CD14-positive monocyte (primary cell): ENCODE measurements at regions not wholly inside any gene's neighbourhood (a gene's known extent, or its start where the extent isn't known, plus 50 kb on each side); places are given as distances from the start of the nearest gene placed in this dataset.

Experiments used
- DNase-seq, 3 donors: peaks; one replicate each; pipeline ENCODE4 v3.0.0-alpha.2; 2011 to 2022
- H2AFZ ChIP-seq: 2 replicates; pipeline ENCODE4 v1.6.0; 2012; ENCODE audit warnings: mild to moderate bottlenecking, low read depth, low read length, inconsistent platforms; ENCODE audit not compliant: insufficient read depth, poor library complexity, severe bottlenecking
- H3K27ac ChIP-seq, 2 donors: 1 replicate in 1 of 2; 2 replicates in 1 of 2; pipeline ENCODE4 v1.5.1; 2012 to 2013; ENCODE audit warnings: low read length in 2 of 2, control low read depth in 1 of 2, inconsistent platforms in 1 of 2, low read depth in 1 of 2, mild to moderate bottlenecking in 1 of 2
- H3K27me3 ChIP-seq, 2 donors: one replicate each; pipeline versions ENCODE4 v1.6.0 to v1.6.1; 2011 to 2013; ENCODE audit warnings: low read length in 2 of 2; ENCODE audit not compliant: control insufficient read depth in 2 of 2, insufficient read depth in 2 of 2
- H3K36me3 ChIP-seq, 2 donors: replicated peaks in 1 of 2; 1 replicate in 1 of 2; 2 replicates in 1 of 2; pipeline versions ENCODE4 v1.5.1 to v1.6.1; 2012 to 2013; ENCODE audit warnings: low read length in 2 of 2, control low read depth in 1 of 2, inconsistent platforms in 1 of 2, mild to moderate bottlenecking in 1 of 2; ENCODE audit not compliant: insufficient read depth in 2 of 2, control insufficient read depth in 1 of 2
- H3K4me1 ChIP-seq, 2 donors: 1 replicate in 1 of 2; 2 replicates in 1 of 2; pipeline versions ENCODE4 v1.5.1 to v1.6.1; 2012 to 2013; ENCODE audit warnings: low read length in 2 of 2, control low read depth in 1 of 2, inconsistent platforms in 1 of 2, mild to moderate bottlenecking in 1 of 2, moderate library complexity in 1 of 2; ENCODE audit not compliant: insufficient read depth in 2 of 2, control insufficient read depth in 1 of 2
- H3K4me2 ChIP-seq: replicated peaks from 2 replicates; pipeline ENCODE3; 2012; ENCODE audit warnings: low read length, moderate library complexity, mild to moderate bottlenecking; ENCODE audit not compliant: poor library complexity, severe bottlenecking; ENCODE audit errors: extremely low read depth
- H3K4me3 ChIP-seq, 3 experiments: fragments of 200-600 bp in 1 of 3; sonication (generic) in 1 of 3; replicated peaks in 1 of 3; 1 replicate in 2 of 3; 2 replicates in 1 of 3; pipeline ENCODE4 v1.5.1; 2011 to 2013; ENCODE audit warnings: low read length in 3 of 3, mild to moderate bottlenecking in 3 of 3, control low read depth in 2 of 3, low read depth in 2 of 3, inconsistent platforms in 1 of 3, moderate library complexity in 1 of 3
- H3K79me2 ChIP-seq: 2 replicates; pipeline ENCODE4 v1.6.0; 2012; ENCODE audit warnings: mild to moderate bottlenecking, control low read depth, inconsistent platforms, low read length, moderate library complexity; ENCODE audit not compliant: insufficient read depth
- H3K9ac ChIP-seq: 2 replicates; pipeline ENCODE4 v1.6.0; 2017; ENCODE audit warnings: low read length, mild to moderate bottlenecking; ENCODE audit not compliant: insufficient read depth, poor library complexity, severe bottlenecking
- H3K9me3 ChIP-seq, 2 donors: replicated peaks in 1 of 2; 1 replicate in 1 of 2; 2 replicates in 1 of 2; pipeline versions ENCODE4 v1.5.1 to v1.6.1; 2012 to 2013; ENCODE audit warnings: low read length in 2 of 2, control low read depth in 1 of 2; ENCODE audit not compliant: control insufficient read depth in 1 of 2, insufficient read depth in 1 of 2
- H4K20me1 ChIP-seq: 2 replicates; pipeline ENCODE4 v1.6.0; 2012; ENCODE audit warnings: mild to moderate bottlenecking, low read length, control low read depth, moderate library complexity; ENCODE audit not compliant: insufficient read depth
- H3K27ac Mint-ChIP-seq, 7 donors: one replicate each; pipeline ENCODE4 v1.8.0; 2020; ENCODE audit warnings: mild to moderate bottlenecking in 7 of 7, mixed read lengths in 7 of 7, moderate library complexity in 6 of 7, inconsistent platforms in 2 of 7
- H3K27me3 Mint-ChIP-seq, 3 donors: one replicate each; pipeline ENCODE4 v1.8.0; 2021 to 2022; ENCODE audit warnings: low read depth in 3 of 3, mild to moderate bottlenecking in 3 of 3, mixed read lengths in 3 of 3, moderate library complexity in 3 of 3, inconsistent platforms in 1 of 3
- H3K36me3 Mint-ChIP-seq, 2 donors: one replicate each; pipeline ENCODE4 v1.8.0; 2020; ENCODE audit warnings: mixed read lengths in 2 of 2, inconsistent platforms in 1 of 2, mild to moderate bottlenecking in 1 of 2
- H3K4me1 Mint-ChIP-seq: one replicate; pipeline ENCODE4 v1.8.0; 2020; ENCODE audit warnings: mild to moderate bottlenecking, mixed read lengths
- H3K4me3 Mint-ChIP-seq, 2 donors: one replicate each; pipeline ENCODE4 v1.8.0; 2020; ENCODE audit warnings: mild to moderate bottlenecking in 2 of 2, mixed read lengths in 2 of 2, moderate library complexity in 1 of 2
- H3K9me3 Mint-ChIP-seq, 7 donors: one replicate each; pipeline ENCODE4 v1.8.0; 2020 to 2022; ENCODE audit warnings: mixed read lengths in 7 of 7, mild to moderate bottlenecking in 6 of 7, moderate library complexity in 6 of 7, inconsistent platforms in 2 of 7
- CTCF ChIP-seq: fragments of 200-600 bp; IDR thresholded peaks from one replicate; pipeline ENCODE4 v1.8.0; 2022; ENCODE audit warnings: antibody characterized with exemption, mild to moderate bottlenecking
- WGBS: methylation state at CpG from one replicate; pipeline ENCODE4 v1.1.5; 2013; ENCODE audit warnings: missing lambda C conversion rate; ENCODE audit not compliant: insufficient coverage; 5-methylcytosine and 5-hydroxymethylcytosine counted together
- intact Hi-C, 2 donors: fragments of 100-400 bp; cut with micrococcal nuclease; formaldehyde crosslinking; loops; one replicate each; pipeline versions ENCODE4 v1.15.0 to v1.15.1; 2023

- intact Hi-C loops: no loop called here
- no peak overlapping the region for H2AFZ ChIP-seq
- no peak overlapping the region for H3K27ac ChIP-seq
- Mint-ChIP-seq H3K27me3 (peaks cover 13 to 21% (median 15%) of the 10 kb centered on the region in 3 donors), H3K4me3 (no peak overlapping the region), H3K9me3 (no peaks in the 10 kb centered on the region), H3K27ac (no peak overlapping the region), H3K4me1 (peaks cover 3% of the 10 kb centered on the region), H3K36me3 (no peaks in the 10 kb centered on the region)
- peaks cover 0 to 4% of the 10 kb centered on the region in 2 donors for H3K27me3 ChIP-seq
- no peaks in the 10 kb centered on the region for H3K4me1 ChIP-seq
- TF ChIP-seq CTCF: no peak
- H3K4me2 ChIP-seq: no peak overlapping the region
- DNase-seq: no peak
- WGBS: 87% methylated on average over 4 of the region's 11 CpGs
- no peak overlapping the region for H3K4me3 ChIP-seq
- H3K36me3 ChIP-seq: no peaks in the 10 kb centered on the region
- no peaks in the 10 kb centered on the region for H4K20me1 ChIP-seq
- no peaks in the 10 kb centered on the region for H3K79me2 ChIP-seq
- H3K9me3 ChIP-seq: no peaks in the 10 kb centered on the region
- no peak overlapping the region for H3K9ac ChIP-seq
These were observed 137.7 kb upstream of the NKX1-1 start for GRCh38 chr4:1543976-1544375.

- no peak for DNase-seq
- Mint-ChIP-seq H3K27ac (no peak overlapping the region), H3K4me1 (peaks cover 1% of the 10 kb centered on the region), H3K36me3 (no peaks in the 10 kb centered on the region), H3K9me3 (no peaks in the 10 kb centered on the region), H3K4me3 (no peak overlapping the region), H3K27me3 (peaks cover 11 to 17% (median 13%) of the 10 kb centered on the region in 3 donors)
- Histone ChIP-seq H3K27me3 (peaks cover 0 to 3% of the 10 kb centered on the region in 2 donors), H3K4me1 (no peaks in the 10 kb centered on the region), H3K27ac (no peak overlapping the region), H3K36me3 (no peaks in the 10 kb centered on the region), H3K9me3 (no peaks in the 10 kb centered on the region), H3K4me3 (no peak overlapping the region), H2AFZ (no peak overlapping the region), H3K9ac (no peak overlapping the region), H3K4me2 (no peak overlapping the region), H3K79me2 (no peaks in the 10 kb centered on the region), H4K20me1 (no peaks in the 10 kb centered on the region)
- TF ChIP-seq CTCF: no peak
- intact Hi-C loops: no loop called here
- WGBS: 98% methylated on average over 8 of the region's 8 CpGs
These were observed 137.3 kb upstream of the NKX1-1 start for GRCh38 chr4:1543561-1543960.
